ENCODE measurements at regions not wholly inside any gene's neighbourhood (a gene's known extent, or its start where the extent isn't known, plus 50 kb on each side); places are given as distances from the start of the nearest gene placed in this dataset.
"Not testable (repeated sequence)": the region's sequence is repeated elsewhere in the genome, so short reads cannot be mapped to it uniquely, and the experiment has no call there.

DNA sequence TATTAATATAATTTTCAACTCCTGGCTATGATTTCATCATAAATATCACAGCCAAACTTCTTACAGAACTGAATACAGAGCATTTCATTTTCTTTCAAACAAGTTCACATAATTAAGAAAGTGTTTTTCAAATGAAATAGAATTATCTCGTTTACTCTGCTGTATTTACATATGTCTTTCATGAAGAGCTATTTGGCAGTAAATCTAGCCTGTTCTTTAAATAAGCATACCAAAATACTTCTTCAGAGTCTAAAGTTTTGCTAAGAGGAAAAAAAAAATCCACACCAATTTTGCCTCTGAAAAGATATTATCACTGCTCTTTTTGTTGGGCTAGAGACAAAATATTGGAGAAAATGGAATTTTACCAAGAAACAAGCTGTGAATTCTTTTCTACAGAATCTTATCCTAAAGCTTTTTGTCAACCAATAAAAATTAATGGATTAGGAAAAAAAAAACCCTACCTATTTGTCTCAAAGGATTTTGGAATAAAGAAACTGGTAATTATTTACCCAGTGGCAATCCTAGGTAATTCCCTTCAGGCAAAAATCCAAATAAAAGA, 287.9 kb upstream of the NR3C2 start:
- no peak for DNase-seq

DNA sequence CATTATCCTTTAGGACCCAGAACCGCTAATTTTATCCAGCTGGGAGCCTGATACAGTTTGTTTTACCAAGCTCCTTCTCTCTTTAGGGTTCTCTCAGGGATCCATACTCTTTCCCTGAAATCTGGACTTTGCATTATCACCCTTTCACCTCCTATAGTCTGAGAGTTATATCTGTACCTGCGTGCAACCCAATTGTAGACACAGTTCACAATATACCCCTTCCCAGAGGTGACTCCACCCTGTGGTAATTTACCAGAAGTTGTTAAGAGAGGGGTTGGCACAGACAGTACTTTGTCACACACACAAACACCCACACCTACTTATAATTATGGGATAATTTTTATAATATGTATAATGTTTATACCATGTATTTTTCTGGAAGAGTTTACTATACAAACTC, 275.8 kb upstream of the NR3C2 start:
- no peak for DNase-seq

DNA sequence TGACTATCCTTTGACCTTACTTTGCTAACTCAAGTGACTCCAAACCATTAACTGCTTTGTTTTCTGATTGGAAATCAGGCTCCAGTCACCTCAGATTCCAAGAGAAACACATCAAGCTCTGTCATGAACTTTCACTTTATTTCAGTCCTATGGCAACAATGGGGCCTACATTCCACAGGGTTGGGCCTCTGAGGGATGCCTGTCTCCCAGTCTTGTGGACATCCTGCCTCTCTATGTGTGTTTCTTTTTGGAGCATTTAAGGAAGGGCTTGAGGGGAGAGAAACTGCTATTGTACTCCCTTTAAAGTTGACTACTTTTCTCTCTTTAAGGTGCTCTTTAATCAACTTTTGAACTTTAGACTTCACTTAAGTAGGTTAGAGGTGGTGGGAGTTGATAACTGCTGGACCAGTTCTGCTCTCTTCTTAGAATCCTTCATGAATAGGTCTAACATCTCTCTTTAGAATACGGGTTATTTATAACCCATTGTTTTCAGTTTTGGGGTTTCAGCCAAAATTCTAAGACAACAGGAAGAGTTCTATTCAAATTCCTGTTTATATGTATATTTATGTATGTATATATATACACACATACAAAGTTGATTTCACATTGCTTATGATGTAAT, 274.3 kb upstream of the NR3C2 start:
- DNase-seq = no peak

DNA sequence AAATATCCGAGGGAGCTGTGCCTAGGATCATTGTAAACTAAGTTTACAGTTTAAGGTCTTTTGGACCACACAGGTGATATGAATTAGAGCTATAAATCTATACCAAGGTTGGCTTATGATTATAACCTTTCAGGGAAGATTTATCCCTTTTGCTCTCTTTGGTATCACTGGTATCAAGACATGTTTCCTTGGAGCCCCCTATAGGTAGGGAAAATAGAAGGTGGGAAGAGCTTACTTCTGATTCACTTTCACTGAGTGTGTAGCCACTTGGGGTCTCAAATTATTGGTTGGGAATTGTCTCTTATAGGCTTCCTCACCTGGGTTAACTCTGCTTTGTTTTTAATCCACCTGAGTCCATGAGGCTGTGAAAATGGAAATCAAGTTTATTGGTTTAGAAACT, 262.1 kb upstream of the NR3C2 start:
- DNase-seq = no peak

DNA sequence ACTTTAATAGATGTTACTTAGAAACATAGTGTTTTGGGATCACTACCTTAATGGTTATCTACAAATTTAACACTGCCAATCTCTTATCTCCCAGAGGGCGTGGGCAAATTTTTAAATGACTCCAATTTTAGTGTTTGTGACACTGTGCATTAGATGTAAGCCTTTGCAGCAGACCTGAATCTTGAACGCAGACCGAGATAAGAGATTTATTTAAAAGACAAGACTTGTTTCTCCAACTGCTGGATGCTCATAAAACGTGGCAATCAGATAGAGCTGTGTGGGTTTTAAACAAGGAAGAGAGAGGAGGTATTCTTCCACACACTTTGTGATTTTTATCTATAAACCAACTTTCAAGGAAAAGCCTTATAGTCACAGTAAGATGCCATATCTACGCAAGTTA, 252.5 kb upstream of the NR3C2 start:
- no peak for DNase-seq

DNA sequence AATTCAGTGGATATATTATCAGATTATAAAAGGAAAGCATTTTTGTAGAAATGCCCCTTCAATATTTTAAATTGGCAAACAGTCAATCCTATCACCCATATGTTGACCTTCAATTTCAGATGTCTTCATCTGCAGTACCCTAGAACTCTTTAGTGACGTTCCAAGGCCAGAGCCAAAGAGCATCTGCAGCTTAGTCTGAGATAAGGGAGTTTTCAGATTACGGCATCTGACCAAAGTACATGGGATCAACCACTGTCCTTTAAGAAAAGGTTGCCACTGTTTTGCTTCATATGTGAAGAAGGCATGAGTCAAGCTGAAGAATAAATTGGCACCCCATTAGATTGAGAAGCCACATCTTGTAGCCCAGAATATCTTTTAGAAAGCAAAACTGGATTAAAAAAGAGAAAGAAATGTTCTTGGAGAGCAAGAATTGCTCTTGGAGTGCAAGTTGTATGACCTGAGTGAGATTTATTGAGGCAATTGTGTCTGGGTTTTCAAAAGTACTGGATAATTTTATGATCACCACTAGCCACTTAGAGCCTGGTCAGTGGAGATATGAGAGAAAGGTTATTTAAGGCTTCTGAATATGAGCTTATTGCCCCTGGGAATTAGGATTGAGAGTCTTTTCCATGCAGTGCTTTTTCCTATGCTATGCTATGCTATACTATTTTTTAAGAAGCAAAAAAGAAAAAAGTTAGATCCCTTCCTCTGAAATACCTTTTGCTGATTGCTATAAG, 251.9 kb upstream of the NR3C2 start:
- DNase-seq = no peak

DNA sequence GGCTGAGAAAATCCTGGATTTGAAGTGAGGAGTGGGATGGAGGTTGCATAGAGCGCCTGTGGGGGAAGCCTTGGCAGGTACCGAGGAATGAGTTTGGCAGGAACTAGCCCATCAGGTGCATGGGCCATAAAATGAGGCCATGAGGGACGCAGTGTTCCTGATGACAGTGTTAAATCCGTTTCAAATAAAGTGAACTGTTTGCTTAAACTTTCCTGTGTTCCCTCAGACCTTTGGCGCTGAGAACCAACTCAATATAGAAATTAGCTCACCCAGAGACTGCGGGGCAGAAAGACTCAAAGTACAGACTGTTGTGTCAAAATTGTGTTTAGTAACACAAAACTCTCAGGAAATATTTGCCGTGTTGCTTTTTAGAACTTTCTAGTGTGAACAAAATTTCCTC, 250.0 kb upstream of the NR3C2 start:
- DNase-seq = no peak

DNA sequence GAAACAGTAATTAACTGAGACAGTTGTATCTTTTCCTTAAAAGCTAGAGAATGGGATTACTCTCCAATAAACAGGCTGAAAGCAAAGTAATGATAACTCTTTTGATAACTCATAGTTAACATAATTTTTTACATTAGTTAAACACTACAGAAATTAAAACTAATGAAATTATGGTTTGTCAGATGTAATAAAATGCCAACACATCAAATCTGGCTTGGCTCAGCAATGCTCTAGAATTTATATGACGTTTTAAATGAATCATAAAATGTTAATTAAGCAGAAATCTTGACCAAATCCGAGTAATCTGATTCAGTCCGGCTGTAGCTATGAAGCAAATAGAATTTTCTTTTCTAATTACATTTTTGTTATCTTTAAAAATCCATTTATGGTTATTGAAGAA, 244.2 kb upstream of the NR3C2 start:
- DNase-seq = no peak

DNA sequence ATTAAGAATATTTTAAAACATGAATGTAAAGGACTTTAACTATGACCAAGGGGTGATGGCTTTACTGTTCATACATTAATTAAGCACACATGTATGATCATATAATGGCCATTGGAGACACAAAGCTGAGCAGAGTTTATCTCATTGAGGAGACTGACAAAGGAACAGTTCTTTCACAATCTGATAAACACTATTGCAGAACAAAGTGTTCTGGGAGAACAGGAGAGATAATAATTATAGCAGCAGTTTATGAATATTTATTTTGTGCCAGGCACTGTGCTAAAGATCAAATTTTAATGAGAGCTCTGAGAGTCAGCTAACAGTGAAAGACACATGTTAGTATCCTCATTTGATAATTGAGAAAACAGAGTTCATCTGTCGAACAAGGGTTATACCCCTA, 242.4 kb upstream of the NR3C2 start:
- DNase-seq = no peak

DNA sequence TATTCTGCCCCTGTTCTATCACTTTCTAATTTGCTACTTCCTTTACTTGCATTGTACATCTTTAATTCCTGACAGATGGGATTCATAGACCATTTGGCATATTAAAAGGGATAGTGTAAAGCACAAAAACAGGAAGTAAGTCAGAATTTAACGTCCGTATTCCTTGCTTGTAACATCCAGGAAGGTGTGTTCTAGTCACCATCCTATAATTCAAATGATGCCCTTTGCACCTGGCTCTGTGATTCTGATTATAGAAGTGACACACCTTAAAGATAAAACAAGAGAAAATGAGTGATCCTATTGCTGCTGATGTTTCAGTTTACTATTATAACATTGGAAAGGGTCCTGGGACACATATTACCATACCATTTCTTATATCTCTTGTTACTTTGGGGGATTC, 238.7 kb upstream of the NR3C2 start:
- DNase-seq = no peak

DNA sequence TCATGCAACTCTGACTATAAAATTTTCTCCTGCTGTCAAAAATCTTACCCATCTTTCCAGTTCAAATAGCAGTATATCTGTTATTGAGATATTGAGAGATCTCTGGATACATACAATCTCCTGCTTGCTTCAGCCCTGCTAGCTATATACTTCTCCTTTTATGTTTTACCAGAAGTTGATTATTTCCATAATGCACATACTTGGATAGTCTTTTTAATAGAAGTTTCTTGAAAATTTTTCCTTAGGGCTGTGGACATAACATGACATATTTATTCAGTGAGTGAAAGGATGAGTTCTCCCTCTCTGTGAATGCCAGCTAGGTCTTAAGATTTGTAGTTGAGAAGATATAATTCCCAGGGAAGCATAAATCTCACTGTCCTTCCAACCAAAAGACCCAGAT, 234.1 kb upstream of the NR3C2 start:
- DNase-seq = no peak

DNA sequence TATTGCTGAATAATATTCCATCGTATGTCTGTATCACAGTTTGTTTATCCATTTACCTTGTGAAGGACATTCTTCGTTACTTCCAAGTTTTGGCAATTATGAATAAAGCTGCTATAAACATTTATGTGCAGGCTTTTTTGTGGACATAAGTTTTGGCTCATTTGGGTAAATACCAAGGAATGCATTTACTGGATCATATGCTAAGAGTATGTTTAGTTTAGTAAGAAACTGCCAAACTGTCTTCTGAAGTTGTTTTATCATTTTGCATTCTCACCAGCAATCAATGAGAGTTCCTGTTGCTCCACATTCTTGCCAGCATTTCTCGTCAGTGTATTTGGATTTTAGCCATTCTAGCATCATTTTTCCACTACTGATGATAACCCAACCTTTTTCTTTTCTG, 232.7 kb upstream of the NR3C2 start:
- no peak for DNase-seq

DNA sequence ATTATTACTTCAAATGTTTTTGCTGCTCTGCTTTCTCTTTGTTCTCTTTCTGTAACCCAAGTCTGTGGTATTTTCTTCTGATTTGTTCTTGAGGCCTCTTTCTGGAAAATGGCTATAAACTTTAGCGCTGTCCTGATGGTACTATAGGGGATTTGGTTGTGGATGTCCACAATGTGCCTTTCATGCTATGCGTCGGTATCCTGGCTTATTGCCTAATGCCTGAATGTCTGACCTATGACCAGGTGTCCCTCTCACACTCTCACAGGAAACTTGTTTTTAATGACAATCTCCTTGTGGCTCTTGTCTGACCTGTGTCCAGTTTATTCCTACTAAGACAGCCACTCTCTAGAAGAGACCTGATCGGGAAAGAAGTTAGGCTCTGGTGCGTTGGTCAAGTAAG, 222.4 kb upstream of the NR3C2 start:
- no peak for DNase-seq

DNA sequence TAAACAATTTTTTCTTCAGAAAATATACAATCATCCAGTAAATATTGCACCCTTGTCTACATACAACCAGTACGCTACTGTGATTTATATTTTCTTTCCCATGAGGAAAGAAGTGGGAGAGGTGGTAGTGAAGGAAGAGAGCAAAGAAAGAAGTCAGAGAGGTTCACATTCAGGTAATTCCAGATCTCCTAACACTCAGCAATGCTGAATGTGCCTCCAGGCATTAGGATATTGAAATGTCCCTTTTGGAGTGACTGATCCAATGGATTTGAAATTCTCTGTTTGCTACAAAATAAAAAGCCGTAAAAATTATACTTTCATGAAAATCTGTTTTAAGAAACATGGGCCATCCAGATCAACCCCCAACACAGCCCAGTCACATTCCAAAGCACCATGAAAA, 211.9 kb upstream of the NR3C2 start:
- no peak for DNase-seq

DNA sequence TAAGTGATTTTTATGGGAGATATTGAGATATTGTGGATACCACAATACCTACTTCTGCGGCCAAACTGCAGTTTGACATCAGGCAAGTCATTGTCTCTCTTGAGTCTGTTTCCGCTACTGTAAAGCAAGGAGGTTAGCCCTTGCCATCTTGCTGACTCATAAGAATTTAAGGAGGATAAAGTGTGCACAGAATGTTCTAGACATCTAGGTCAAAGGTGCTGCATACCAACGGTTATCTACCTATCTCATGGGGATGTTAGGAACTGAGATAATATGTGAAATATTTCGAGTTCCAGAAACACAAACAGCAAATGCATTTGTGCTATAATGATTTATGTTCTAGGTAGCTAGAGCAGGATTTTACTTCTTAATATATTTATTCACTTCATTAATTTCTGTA, 211.5 kb upstream of the NR3C2 start:
- DNase-seq = no peak

DNA sequence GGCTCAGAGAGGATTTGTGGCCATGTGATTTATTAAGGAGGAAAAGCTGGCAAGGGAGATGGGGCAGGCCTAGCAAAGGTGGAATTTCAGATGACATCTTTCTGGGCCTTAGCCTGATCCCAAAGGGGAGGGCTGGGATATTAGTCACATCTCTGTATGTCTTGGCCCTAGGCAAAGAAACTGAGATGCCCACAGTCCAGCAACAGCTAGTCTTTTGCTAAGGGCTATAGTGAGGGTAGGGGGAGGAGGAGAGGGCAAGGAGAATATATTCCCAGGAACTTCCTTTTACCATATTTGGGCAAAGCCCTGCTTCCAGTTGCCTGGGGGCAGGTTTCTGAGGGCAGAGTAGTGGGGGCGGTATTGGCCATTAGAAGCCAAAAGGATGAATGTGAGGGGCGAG, 209.8 kb upstream of the NR3C2 start:
- DNase-seq = no peak

DNA sequence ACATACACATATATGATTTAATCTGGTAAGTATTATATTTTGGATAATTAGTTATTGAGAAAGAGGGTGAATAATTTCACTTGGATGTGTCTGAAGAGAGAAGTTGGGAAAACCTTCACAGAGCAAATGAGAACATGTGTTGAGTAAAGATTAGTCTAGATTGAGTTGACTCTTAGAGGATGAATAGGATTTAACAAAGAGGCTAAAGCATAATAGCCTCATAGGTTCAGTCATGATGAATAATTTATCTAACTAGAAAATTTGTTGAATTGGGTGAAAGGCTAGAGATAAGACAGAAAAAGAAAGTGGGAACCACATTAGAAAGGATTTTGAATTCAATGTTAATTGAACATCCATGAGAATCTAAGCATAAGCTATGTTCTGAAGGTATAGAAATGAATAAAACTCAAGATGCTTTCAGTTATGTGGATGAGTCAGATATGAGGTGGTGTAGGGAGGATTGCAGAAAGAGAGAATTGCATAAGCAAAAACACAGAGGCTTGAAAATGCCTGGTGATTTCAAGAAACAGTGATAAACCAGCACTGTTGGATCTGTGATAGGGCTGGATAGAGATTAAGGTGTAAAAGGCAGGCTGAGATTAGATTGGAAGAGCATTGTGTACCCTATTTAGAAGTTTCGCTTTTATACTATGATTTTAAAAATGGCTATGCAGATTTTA, 207.6 kb upstream of the NR3C2 start:
- peak; percentile 16 for DNase-seq

DNA sequence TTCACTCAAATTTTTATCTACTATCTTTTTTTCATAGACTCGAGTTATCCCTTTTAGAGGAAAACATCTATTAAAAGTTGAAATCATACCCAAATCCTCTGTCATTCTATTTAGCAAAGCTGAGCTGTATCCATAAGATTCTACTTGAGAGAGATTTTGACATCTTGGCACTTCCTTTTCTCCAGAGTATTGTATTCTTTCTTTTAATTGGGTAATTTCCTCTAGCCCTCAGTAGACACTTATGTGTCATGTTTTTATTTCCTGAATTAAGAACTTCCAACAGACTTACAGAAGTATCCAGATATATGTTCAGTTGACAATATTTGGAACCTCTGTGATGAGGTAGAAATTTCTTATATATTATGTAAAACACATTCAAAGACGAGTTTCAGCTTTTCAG, 201.6 kb upstream of the NR3C2 start:
- no peak for DNase-seq

DNA sequence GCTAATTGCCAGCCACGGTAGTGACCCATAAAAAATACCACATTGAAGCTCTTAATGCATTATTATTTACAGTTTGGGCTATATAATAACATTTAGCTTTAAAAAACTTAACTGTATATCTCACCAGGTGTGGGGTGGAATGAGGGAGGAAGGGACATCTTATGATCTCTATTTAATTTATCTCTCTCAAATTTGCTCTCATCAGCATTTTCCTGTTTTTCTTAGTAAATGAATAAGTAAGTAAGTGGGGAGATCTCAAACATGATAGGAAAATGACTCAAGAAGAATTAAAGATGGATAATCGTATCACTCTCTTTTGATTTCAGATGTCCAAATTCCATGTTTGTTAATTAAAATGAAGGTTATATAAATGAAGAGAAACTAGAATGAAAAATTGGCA, 200.7 kb upstream of the NR3C2 start:
- DNase-seq = no peak

DNA sequence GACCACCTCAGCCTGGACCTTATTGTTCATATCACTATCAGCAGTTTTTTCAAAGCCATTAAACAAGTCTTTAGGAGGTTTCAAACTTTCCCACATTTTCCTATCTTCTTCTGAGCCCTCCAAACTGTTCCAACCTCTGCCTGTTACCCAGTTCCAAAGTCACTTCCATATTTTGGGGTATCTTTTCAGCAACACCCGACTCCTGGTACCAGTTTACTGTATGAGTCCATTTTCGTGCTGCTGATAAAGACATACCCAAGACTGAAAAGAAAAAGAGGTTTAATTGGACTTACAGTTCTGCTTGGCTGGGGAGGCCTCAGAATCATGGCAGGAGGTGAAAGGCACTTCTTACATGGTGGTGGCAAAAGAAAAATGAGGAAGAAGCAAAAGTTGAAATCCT, 195.9 kb upstream of the NR3C2 start:
- DNase-seq = not testable (repeated sequence)

DNA sequence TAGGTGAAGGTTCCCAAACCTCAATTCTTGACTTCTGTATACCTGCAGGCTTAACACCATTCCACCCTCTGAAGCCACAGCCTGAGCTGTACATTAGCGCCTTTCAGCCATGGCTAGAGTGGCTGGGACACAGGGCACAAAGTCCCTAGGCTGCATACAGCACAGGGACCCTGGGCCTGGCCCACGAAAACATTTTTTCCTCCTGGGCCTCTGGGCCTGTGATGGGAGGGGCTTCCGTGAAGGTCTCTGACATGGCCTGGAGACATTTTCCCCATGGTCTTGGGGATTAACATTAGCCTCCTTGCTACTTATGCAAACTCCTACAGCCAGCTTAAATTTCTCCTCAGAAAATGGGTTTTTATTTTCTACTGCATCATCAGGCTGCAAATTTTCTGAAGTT, 195.2 kb upstream of the NR3C2 start:
- DNase-seq = not testable (repeated sequence)

DNA sequence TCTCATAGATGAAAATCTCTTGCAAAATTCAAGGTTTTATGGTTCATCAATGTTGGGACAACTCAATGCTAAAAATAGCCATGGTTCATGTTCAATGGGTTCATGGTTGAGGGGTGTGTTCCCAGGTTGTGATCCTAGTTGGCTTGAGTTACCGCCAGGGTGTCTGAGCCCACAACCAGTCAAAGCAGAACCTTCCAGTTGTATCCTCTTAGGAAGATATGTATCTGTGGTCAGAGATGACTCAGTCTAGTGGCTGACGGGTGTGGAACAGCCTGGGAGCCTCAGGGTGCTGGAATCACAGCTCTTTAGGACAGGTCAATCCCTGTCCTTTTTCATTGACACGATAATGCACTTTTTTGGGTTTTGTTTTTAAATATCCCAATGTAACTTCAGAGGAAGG, 192.3 kb upstream of the NR3C2 start:
- peak; percentile 7 for DNase-seq

DNA sequence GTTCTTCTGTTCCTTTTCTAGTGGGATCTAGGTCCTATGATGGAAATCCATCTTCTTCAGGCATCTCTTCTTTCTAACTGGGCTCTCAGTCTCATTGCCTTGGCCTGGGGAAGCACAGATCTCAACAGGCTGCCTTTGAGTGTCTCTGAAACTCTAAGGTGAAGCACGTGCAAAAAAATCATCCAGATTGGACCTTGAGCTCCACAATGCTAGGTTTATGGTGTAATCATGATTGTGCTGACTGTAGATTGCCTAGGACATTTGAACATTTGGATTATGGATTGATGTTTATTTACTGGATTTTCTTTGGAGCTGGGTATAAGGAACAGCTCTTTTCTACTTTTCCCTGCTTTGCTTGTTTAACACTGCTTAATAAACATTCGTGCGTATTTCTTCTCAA, 191.5 kb upstream of the NR3C2 start:
- DNase-seq = no peak

DNA sequence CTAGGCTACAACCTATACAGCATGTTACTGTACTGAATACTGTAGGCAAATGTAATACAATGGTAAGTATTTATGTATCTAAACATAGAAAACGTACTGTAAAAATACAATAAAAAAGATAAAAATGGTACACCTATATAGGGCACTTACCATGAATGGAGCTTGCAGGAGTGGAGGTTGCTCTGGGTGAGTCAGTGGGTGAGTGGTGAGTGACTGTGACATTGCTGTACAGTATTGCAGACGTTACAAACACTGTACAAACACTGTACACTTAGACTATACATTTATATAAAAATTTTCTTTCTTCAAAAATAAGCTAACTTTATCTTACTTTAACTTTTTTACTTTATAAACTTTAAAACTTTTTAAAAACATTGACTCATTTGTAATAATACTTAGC, 190.3 kb upstream of the NR3C2 start:
- no peak for DNase-seq

Measured in fibroblast of skin of right biceps (primary cell).